SU-DHL-6 (cell line): ENCODE measurements at regions not wholly inside any gene's neighbourhood (a gene's known extent, or its start where the extent isn't known, plus 50 kb on each side); places are given as distances from the start of the nearest gene placed in this dataset.

Experiments
- EZH2phosphoT487 ChIP-seq: fragments of 200-600 bp; sonication (generic), shearing (Covaris generic); conservative IDR thresholded peaks from 2 replicates; pipeline ENCODE4 v1.6.1; 2018; ENCODE audit warnings: mild to moderate bottlenecking, antibody characterized with exemption, low read length, moderate library complexity, mixed read lengths
- TF ChIP-seq, protein P1 (sequence below): fragments of 200-600 bp; sonication (generic); IDR thresholded peaks from one replicate; pipeline ENCODE4 v1.5.1; 2017; ENCODE audit warnings: antibody characterized with exemption, mild to moderate bottlenecking, low read length, moderate library complexity; ENCODE audit not compliant: insufficient read depth, poor library complexity, severe bottlenecking

DNA sequence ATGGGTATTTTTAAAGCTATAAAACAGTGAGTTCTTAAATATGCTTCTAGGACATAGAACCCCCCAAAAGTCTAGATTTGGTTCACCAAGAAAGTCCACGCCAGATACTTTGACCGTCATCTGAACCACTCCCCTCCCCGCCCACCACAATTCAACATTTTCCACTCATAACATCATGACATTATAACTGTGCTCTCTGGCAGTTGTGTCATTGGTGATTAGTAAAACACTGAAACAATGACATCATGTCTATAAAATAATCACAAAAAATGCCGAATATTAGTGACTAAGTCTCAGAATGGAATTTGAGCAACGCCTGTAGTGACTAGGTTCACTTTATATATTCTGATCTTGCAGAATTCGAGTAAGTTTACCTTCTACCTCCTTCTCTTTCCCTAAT lies 732.3 kb downstream of the FGF9 start:
- no peak for TF ChIP-seq EZH2phosphoT487
- TF ChIP-seq, protein P1, sequence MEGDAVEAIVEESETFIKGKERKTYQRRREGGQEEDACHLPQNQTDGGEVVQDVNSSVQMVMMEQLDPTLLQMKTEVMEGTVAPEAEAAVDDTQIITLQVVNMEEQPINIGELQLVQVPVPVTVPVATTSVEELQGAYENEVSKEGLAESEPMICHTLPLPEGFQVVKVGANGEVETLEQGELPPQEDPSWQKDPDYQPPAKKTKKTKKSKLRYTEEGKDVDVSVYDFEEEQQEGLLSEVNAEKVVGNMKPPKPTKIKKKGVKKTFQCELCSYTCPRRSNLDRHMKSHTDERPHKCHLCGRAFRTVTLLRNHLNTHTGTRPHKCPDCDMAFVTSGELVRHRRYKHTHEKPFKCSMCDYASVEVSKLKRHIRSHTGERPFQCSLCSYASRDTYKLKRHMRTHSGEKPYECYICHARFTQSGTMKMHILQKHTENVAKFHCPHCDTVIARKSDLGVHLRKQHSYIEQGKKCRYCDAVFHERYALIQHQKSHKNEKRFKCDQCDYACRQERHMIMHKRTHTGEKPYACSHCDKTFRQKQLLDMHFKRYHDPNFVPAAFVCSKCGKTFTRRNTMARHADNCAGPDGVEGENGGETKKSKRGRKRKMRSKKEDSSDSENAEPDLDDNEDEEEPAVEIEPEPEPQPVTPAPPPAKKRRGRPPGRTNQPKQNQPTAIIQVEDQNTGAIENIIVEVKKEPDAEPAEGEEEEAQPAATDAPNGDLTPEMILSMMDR, result no peak
